Neural cell (in vitro differentiated cells): ENCODE measurements at regions not wholly inside any gene's neighbourhood (a gene's known extent, or its start where the extent isn't known, plus 50 kb on each side); places are given as distances from the start of the nearest gene placed in this dataset.

Experiments
- H2AFZ ChIP-seq: fragments of 200-600, 300-800 bp; sonication (generic), shearing (Covaris generic); 2 replicates; pipeline ENCODE4 v1.6.0; 2014; ENCODE audit warnings: low read depth, mild to moderate bottlenecking, antibody characterized with exemption, low read length, moderate library complexity
- H3F3A ChIP-seq: fragments of 200-600 bp; shearing (Covaris generic); 2 replicates; pipeline ENCODE4 v1.6.1; 2016; ENCODE audit warnings: mild to moderate bottlenecking, moderate library complexity, mixed read lengths, antibody characterized with exemption, low read length; ENCODE audit not compliant: insufficient read depth, poor library complexity, severe bottlenecking
- H3K27ac ChIP-seq: fragments of 200-600, 300-800 bp; sonication (generic), shearing (Covaris generic); 2 replicates; pipeline ENCODE4 v1.5.1; 2014; ENCODE audit warnings: mild to moderate bottlenecking, low read length, moderate library complexity
- H3K27me3 ChIP-seq: fragments of 300-800, 200-600 bp; sonication (generic), shearing (Covaris generic); 2 replicates; pipeline ENCODE4 v1.6.0; 2014; ENCODE audit warnings: mild to moderate bottlenecking, low read depth, low read length, moderate library complexity; ENCODE audit not compliant: insufficient read depth
- H3K36me3 ChIP-seq: fragments of 300-800, 200-600 bp; sonication (generic), shearing (Covaris generic); 2 replicates; pipeline ENCODE4 v1.5.1; 2014; ENCODE audit warnings: mild to moderate bottlenecking, antibody characterized with exemption, low read length, moderate library complexity; ENCODE audit not compliant: insufficient read depth
- H3K4me2 ChIP-seq: fragments of 300-800, 200-600 bp; sonication (generic), shearing (Covaris generic); 2 replicates; pipeline ENCODE4 v1.6.0; 2014; ENCODE audit warnings: mild to moderate bottlenecking, low read length
- H3K4me3 ChIP-seq: fragments of 300-800, 200-600 bp; sonication (generic), shearing (Covaris generic); 2 replicates; pipeline ENCODE4 v1.5.1; 2014; ENCODE audit warnings: mild to moderate bottlenecking, low read length, moderate library complexity
- H3K79me2 ChIP-seq: fragments of 200-600 bp; shearing (Covaris generic); replicated peaks from 2 replicates; pipeline ENCODE4 v1.6.0; 2014; ENCODE audit warnings: mild to moderate bottlenecking, low read length, moderate library complexity; ENCODE audit not compliant: insufficient read depth
- H3K9ac ChIP-seq: fragments of 300-800, 200-600 bp; sonication (generic), shearing (Covaris generic); 2 replicates; pipeline ENCODE4 v1.6.1; 2016; ENCODE audit warnings: mild to moderate bottlenecking, low read length, mixed read lengths
- H3K9me2 ChIP-seq: fragments of 200-600 bp; shearing (Covaris generic); 2 replicates; pipeline ENCODE4 v1.6.1; 2016; ENCODE audit warnings: mild to moderate bottlenecking, low read length, mixed read lengths; ENCODE audit not compliant: insufficient read depth
- H3K9me3 ChIP-seq: fragments of 200-600, 300-800 bp; sonication (generic), shearing (Covaris generic); 2 replicates; pipeline ENCODE4 v1.6.1; 2016; ENCODE audit warnings: mild to moderate bottlenecking, mixed run types, low read length, moderate library complexity, mixed read lengths
- H4K20me1 ChIP-seq: fragments of 200-600 bp; shearing (Covaris generic); 2 replicates; pipeline ENCODE4 v1.6.1; 2016; ENCODE audit warnings: mild to moderate bottlenecking, mixed run types; ENCODE audit not compliant: insufficient read depth
- EP300 ChIP-seq: fragments of 450-650 bp; conservative IDR thresholded peaks from 2 replicates; pipeline ENCODE4 v1.6.1; 2014; ENCODE audit warnings: antibody characterized with exemption, mild to moderate bottlenecking, moderate library complexity; ENCODE audit not compliant: poor library complexity, severe bottlenecking
- EZH2 ChIP-seq: fragments of 200-600, 300-800 bp; shearing (Covaris generic), sonication (generic); IDR thresholded peaks from 2 replicates; pipeline ENCODE4 v1.6.1; 2014; ENCODE audit warnings: antibody characterized with exemption, low read length, borderline replicate concordance, mild to moderate bottlenecking; ENCODE audit not compliant: insufficient read depth, poor library complexity, severe bottlenecking
- MXI1 ChIP-seq: fragments of 450-650 bp; conservative IDR thresholded peaks from 2 replicates; pipeline ENCODE4 v1.6.1; 2014; ENCODE audit warnings: antibody characterized with exemption, mild to moderate bottlenecking; ENCODE audit not compliant: poor library complexity, severe bottlenecking
- POLR2AphosphoS5 ChIP-seq: IDR thresholded peaks from 2 replicates; pipeline ENCODE4 v1.6.1; 2012
- RAD21 ChIP-seq: fragments of 450-650 bp; conservative IDR thresholded peaks from 2 replicates; pipeline ENCODE4 v1.6.1; 2014; ENCODE audit warnings: antibody characterized with exemption, mild to moderate bottlenecking, moderate library complexity
- SMC3 ChIP-seq: fragments of 450-650 bp; conservative IDR thresholded peaks from 2 replicates; pipeline ENCODE4 v1.6.1; 2014; ENCODE audit warnings: antibody characterized with exemption, mild to moderate bottlenecking, moderate library complexity; ENCODE audit not compliant: poor library complexity
- TAF1 ChIP-seq: IDR thresholded peaks from 2 replicates; pipeline ENCODE4 v1.6.1; 2012; ENCODE audit warnings: low read depth
- TF ChIP-seq, protein P1 (sequence below): IDR thresholded peaks from 2 replicates; pipeline ENCODE4 v1.6.1; 2012; ENCODE audit warnings: borderline replicate concordance
- TF ChIP-seq, protein P2 (sequence below): fragments of 450-650 bp; IDR thresholded peaks from 2 replicates; pipeline ENCODE4 v1.5.1; 2014; ENCODE audit warnings: antibody characterized with exemption, mild to moderate bottlenecking, moderate library complexity; ENCODE audit not compliant: poor library complexity, severe bottlenecking

GRCh38 chr3:111373239-111373638 lies 168.8 kb upstream of the CD96 start:
- Histone ChIP-seq H3K4me3 (no peak overlapping the region), H3K9me2 (no peaks in the 10 kb centered on the region), H3K9me3 (peaks cover 4% of the 10 kb centered on the region), H3F3A (no peaks in the 10 kb centered on the region), H3K9ac (no peak overlapping the region), H3K4me2 (no peak overlapping the region), H3K27me3 (no peaks in the 10 kb centered on the region), H4K20me1 (no peaks in the 10 kb centered on the region), H3K36me3 (no peaks in the 10 kb centered on the region), H3K79me2 (no peaks in the 10 kb centered on the region), H3K27ac (no peak overlapping the region), H2AFZ (no peak overlapping the region)
- no peak for TF ChIP-seq RAD21
- TF ChIP-seq, protein P1, sequence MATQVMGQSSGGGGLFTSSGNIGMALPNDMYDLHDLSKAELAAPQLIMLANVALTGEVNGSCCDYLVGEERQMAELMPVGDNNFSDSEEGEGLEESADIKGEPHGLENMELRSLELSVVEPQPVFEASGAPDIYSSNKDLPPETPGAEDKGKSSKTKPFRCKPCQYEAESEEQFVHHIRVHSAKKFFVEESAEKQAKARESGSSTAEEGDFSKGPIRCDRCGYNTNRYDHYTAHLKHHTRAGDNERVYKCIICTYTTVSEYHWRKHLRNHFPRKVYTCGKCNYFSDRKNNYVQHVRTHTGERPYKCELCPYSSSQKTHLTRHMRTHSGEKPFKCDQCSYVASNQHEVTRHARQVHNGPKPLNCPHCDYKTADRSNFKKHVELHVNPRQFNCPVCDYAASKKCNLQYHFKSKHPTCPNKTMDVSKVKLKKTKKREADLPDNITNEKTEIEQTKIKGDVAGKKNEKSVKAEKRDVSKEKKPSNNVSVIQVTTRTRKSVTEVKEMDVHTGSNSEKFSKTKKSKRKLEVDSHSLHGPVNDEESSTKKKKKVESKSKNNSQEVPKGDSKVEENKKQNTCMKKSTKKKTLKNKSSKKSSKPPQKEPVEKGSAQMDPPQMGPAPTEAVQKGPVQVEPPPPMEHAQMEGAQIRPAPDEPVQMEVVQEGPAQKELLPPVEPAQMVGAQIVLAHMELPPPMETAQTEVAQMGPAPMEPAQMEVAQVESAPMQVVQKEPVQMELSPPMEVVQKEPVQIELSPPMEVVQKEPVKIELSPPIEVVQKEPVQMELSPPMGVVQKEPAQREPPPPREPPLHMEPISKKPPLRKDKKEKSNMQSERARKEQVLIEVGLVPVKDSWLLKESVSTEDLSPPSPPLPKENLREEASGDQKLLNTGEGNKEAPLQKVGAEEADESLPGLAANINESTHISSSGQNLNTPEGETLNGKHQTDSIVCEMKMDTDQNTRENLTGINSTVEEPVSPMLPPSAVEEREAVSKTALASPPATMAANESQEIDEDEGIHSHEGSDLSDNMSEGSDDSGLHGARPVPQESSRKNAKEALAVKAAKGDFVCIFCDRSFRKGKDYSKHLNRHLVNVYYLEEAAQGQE = no peak
- TF ChIP-seq MXI1 = no peak
- TF ChIP-seq SMC3 = no peak
- no peak for TF ChIP-seq TAF1
- TF ChIP-seq, protein P2, sequence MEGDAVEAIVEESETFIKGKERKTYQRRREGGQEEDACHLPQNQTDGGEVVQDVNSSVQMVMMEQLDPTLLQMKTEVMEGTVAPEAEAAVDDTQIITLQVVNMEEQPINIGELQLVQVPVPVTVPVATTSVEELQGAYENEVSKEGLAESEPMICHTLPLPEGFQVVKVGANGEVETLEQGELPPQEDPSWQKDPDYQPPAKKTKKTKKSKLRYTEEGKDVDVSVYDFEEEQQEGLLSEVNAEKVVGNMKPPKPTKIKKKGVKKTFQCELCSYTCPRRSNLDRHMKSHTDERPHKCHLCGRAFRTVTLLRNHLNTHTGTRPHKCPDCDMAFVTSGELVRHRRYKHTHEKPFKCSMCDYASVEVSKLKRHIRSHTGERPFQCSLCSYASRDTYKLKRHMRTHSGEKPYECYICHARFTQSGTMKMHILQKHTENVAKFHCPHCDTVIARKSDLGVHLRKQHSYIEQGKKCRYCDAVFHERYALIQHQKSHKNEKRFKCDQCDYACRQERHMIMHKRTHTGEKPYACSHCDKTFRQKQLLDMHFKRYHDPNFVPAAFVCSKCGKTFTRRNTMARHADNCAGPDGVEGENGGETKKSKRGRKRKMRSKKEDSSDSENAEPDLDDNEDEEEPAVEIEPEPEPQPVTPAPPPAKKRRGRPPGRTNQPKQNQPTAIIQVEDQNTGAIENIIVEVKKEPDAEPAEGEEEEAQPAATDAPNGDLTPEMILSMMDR = no peak
- no peak for TF ChIP-seq EP300
- TF ChIP-seq POLR2AphosphoS5 = no peak
- no peak for TF ChIP-seq EZH2

DNA sequence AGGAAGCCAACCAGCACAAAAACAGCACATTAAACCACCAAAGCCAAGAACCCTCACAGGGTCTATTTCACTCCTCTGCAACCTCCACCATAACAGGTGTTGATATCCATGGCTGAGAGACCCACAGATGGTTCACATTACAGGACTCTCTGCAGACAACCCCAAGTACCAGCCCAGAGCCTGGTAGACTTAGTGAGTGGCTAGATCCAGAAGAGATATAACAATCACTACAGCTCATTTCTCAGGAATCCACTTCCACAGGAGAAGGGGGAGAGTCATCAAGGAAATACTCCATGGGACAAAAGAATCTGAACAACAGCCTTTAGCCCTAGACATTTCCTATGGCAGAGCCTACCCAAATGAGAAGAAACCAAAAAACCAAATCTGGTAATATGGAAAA lies 168.1 kb upstream of the CD96 start:
- Histone ChIP-seq H3K4me2 (no peak overlapping the region), H3K4me3 (no peak overlapping the region), H3K36me3 (no peaks in the 10 kb centered on the region), H3K27me3 (no peaks in the 10 kb centered on the region), H3K79me2 (no peaks in the 10 kb centered on the region), H3K9me3 (peaks cover 4% of the 10 kb centered on the region), H4K20me1 (no peaks in the 10 kb centered on the region), H3K9me2 (no peaks in the 10 kb centered on the region), H3K9ac (no peak overlapping the region), H2AFZ (no peak overlapping the region), H3F3A (no peaks in the 10 kb centered on the region), H3K27ac (no peak overlapping the region)
- TF ChIP-seq, protein P2 = no peak
- no peak for TF ChIP-seq RAD21
- no peak for TF ChIP-seq SMC3
- no peak for TF ChIP-seq EP300
- TF ChIP-seq TAF1 = no peak
- TF ChIP-seq, protein P1 = no peak
- no peak for TF ChIP-seq EZH2
- TF ChIP-seq MXI1 = no peak
- TF ChIP-seq POLR2AphosphoS5 = no peak
